Effector memory CD4-positive, alpha-beta T cell (primary cell): ENCODE measurements at regions not wholly inside any gene's neighbourhood (a gene's known extent, or its start where the extent isn't known, plus 50 kb on each side); places are given as distances from the start of the nearest gene placed in this dataset.

Experiments used
- DNase-seq, 3 donors: peaks; one replicate each; pipeline ENCODE4 v3.0.0-alpha.2; 2020
- H3K27ac ChIP-seq: 2 replicates; pipeline ENCODE4 v1.7.0; 2013; ENCODE audit warnings: mild to moderate bottlenecking, low read length, moderate library complexity; ENCODE audit not compliant: insufficient read depth, poor library complexity, severe bottlenecking
- H3K27me3 ChIP-seq: replicated peaks from 2 replicates; pipeline ENCODE4 v1.7.0; 2013; ENCODE audit warnings: mild to moderate bottlenecking, low read length; ENCODE audit not compliant: insufficient read depth, control insufficient read depth, poor library complexity, severe bottlenecking
- H3K36me3 ChIP-seq: 2 replicates; pipeline ENCODE4 v1.7.0; 2013; ENCODE audit warnings: mild to moderate bottlenecking, low read length, moderate library complexity; ENCODE audit not compliant: control insufficient read depth, insufficient read depth
- H3K4me1 ChIP-seq: 2 replicates; pipeline ENCODE4 v1.7.0; 2013; ENCODE audit warnings: low read length, mild to moderate bottlenecking; ENCODE audit not compliant: control insufficient read depth, insufficient read depth, poor library complexity, severe bottlenecking
- H3K4me3 ChIP-seq: 2 replicates; pipeline ENCODE4 v1.7.0; 2013; ENCODE audit warnings: low read length, low read depth, mild to moderate bottlenecking; ENCODE audit not compliant: insufficient read depth, poor library complexity, severe bottlenecking
- H3K9me3 ChIP-seq: 2 replicates; pipeline ENCODE4 v1.7.0; 2013; ENCODE audit warnings: mild to moderate bottlenecking, low read length, moderate library complexity; ENCODE audit not compliant: control insufficient read depth

DNA sequence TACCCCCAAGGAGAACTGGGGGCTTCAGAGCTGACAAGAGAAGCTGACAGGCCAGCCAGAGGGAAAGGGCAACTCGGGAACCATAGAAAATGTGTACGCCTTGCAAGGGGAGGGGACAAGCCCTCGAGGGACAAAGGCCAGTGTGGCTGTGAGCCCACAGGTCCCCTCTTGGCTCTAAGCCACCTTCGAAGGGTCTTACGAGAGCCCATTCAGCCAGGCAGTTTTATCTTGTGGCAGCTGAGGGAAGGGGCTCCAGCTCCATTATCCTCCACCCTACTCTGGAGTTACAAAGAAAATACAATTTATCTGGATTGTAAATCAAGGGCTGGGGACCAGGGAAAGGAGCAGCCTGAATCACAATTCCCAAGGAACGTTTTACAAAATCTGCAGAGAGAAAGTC, 159.5 kb upstream of the ZMIZ1 start:
- no peak for DNase-seq
- H3K9me3 ChIP-seq, result no peaks in the 10 kb centered on the region
- H3K27me3 ChIP-seq, result no peaks in the 10 kb centered on the region
- no peak overlapping the region for H3K27ac ChIP-seq
- no peaks in the 10 kb centered on the region for H3K4me1 ChIP-seq
- no peak overlapping the region for H3K4me3 ChIP-seq
- no peaks in the 10 kb centered on the region for H3K36me3 ChIP-seq

DNA sequence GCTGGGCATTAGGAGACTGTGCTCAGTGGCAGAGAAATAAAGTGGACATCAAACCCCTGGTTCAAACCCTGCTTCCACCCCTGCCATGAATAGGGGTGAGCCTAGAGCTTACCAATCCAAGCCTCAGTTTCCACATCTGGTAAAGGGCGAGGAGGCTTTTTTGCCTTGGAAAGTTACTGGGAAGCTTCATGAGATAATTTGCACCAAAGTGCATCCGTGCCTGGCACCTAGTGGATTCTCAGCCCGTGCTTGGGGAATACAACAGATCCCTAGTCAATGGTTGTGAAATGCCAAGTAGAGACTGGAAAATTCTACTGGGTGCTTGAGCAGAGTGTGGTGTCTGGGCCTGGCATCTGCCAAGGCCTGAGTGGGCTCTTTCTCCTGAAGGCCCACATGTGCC, 158.7 kb upstream of the ZMIZ1 start:
- Histone ChIP-seq H3K4me1 (no peaks in the 10 kb centered on the region), H3K27ac (no peak overlapping the region), H3K9me3 (no peaks in the 10 kb centered on the region), H3K4me3 (no peak overlapping the region), H3K27me3 (no peaks in the 10 kb centered on the region), H3K36me3 (no peaks in the 10 kb centered on the region)
- no peak for DNase-seq

DNA sequence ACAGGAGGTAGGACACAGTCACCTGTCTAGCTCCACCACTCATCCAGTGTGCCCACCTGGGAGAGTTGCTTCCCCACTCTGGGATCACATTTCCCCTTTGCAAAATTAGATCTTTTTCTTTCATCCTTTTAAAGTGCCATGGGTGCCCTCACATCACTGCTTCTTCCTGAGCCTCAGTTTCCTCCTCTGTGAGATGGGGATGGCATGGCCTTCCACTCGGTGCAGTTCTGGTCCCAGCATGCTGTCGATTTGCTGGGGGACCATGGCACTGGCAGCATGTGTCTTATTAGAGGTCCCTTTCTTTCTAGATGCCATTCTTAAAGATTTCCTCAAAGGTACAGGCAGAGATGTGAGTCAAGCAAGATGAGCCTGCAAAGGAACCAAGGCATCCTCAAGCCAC, 158.3 kb upstream of the ZMIZ1 start:
- Histone ChIP-seq H3K27me3 (no peaks in the 10 kb centered on the region), H3K36me3 (no peaks in the 10 kb centered on the region), H3K4me3 (no peak overlapping the region), H3K9me3 (no peaks in the 10 kb centered on the region), H3K4me1 (no peaks in the 10 kb centered on the region), H3K27ac (no peak overlapping the region)
- DNase-seq, result no peak

DNA sequence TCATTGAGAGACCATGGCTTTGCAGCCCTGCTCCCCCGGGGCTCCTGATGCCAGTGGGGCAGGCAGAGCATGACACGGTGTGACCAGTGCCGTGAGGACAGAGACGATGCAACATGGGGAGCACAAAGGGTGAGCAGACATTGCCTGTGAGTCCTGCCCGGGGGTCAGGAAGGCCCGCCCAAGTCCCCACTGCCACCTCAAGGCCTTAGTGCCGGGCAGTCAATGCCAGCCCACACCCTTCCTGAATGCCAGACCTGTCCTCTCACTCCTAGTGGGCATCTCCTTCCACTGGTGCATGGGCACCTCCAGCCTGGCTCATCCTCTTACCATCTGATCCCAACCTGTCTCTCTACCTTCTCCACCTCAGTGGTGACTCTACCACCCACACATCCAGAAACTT, 157.9 kb upstream of the ZMIZ1 start:
- Histone ChIP-seq H3K4me3 (no peak overlapping the region), H3K9me3 (no peaks in the 10 kb centered on the region), H3K27me3 (no peaks in the 10 kb centered on the region), H3K36me3 (no peaks in the 10 kb centered on the region), H3K4me1 (no peaks in the 10 kb centered on the region), H3K27ac (no peak overlapping the region)
- DNase-seq, result no peak

DNA sequence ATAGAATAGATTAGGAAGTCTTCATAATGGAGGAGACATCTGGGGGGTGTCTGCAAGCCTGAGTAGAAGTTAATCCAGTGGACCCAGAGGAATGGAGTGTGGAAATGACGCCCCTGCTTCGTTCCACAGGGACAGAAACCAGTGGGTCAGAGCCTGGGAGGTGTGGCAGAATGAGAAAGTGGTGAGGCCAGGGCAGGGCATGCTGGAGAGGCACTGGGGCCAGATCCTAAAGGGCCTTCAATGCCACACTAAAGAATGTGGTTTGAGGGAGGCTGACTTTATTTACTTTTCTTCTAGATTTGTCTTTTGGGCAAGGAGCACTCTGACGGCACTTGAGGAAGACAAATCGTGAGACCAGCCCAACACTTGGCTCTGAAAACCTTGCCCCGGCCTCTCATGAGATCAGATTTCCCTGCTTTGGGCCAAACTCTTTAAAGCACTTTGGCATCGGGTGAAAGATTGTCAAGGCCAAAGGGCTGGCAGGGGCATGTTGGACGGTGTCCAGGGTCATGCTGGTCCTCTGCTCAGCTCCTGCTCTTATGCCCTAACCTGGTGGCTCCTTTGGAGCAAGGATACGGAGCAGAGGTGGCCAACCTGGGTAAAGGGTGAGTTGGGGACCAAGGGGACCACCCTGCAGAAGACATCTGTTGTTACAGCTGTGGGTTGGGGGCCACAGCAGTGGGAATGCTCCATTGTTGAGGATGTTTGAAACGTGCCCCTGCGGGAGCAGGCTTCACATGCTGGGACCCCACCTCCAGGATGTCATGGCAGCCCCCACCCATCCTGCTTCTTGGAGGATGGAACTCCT, 157.0 kb upstream of the ZMIZ1 start:
- H3K36me3 ChIP-seq, result no peaks in the 10 kb centered on the region
- H3K27me3 ChIP-seq, result no peaks in the 10 kb centered on the region
- H3K27ac ChIP-seq, result no peak overlapping the region
- H3K4me1 ChIP-seq, result no peaks in the 10 kb centered on the region
- H3K4me3 ChIP-seq, result no peak overlapping the region
- H3K9me3 ChIP-seq, result no peaks in the 10 kb centered on the region
- DNase-seq, result no peak

DNA sequence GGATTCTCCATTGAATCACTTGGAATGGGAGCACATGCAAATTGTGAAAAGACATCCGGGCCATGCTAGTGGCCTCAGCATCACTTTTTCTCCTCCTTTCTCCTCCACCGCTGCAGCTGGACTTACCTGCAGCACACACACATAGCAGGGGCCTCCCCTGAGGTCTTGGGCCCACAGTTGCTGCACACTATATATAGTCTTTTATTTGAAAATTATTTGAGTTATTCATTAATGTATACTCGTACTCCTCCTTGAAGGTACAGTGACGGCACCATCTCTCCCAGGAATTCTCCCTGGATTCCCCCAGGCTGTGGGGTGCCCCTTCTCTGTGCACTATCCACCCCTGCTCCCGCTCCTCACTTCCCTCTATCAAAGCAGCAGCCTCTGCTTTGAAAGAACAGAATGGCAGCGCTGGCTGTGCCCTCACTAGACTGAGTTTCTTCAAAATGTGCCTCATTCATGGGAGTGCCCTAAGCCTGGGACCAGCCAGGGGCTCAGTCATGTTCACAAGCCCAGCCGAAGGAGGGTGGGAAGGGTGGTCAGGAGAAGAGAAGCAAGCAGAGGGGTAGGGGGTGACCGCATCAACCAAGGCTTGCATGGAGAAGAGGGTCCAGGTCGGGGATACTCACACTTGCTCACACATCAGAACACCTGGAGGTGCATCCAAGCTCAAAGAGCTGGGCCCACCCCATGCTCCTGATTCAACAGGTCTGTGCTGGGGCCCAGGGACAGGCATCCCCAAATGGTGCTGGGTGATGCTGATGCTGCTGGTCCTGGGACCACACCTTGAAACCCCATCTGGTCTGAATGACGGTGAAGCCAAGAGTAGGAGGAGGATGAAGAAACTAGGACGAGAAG, 156.2 kb upstream of the ZMIZ1 start:
- Histone ChIP-seq H3K27ac (no peak overlapping the region), H3K9me3 (no peaks in the 10 kb centered on the region), H3K4me3 (no peak overlapping the region), H3K4me1 (no peaks in the 10 kb centered on the region), H3K27me3 (no peaks in the 10 kb centered on the region), H3K36me3 (no peaks in the 10 kb centered on the region)
- no peak for DNase-seq

DNA sequence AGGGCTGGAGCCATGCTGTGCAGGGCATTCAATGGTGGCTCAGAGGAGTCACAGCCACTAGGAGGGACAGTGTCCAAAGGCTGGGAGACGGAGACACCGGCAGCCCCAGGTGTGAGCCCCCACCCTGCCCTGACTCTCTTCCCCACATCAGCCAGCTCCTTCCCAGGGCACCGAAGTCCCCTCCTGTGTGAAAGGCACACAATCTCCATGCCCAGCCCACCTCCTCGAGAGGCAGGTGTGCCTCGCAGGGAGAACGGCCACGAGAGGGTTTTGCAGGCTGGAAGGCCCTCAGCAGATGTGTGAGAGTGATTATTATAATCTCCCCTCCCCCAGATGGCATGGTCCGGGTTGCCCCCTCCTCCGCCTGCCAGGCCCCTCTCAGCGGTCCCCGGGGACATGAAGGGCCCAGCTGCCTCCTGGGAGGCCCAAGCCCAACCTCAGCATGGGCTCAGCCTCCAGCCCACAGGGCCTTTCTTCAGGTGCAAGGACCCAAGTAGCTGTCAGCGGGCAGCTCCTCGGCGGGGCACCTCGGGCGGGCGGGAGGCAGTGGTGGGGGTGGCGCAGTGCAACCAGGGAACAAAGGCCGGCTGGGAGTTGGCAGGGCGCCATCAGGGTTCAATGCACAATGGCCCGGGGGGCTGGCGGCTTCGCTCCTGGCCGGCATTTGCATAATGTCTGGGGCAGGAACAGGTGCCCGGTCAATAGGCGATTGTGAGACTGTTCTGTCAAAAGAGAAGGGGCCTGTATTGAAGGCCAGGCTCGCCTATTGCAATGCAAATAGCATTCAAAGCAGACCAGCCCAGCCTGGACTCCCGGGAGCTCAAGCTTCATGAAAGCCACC, 155.3 kb upstream of the ZMIZ1 start:
- no peaks in the 10 kb centered on the region for H3K27me3 ChIP-seq
- DNase-seq, result peak in 1 of 3 donors; percentile 2
- no peak overlapping the region for H3K27ac ChIP-seq
- H3K4me3 ChIP-seq, result no peak overlapping the region
- H3K4me1 ChIP-seq, result no peaks in the 10 kb centered on the region
- H3K36me3 ChIP-seq, result no peaks in the 10 kb centered on the region
- H3K9me3 ChIP-seq, result no peaks in the 10 kb centered on the region

DNA sequence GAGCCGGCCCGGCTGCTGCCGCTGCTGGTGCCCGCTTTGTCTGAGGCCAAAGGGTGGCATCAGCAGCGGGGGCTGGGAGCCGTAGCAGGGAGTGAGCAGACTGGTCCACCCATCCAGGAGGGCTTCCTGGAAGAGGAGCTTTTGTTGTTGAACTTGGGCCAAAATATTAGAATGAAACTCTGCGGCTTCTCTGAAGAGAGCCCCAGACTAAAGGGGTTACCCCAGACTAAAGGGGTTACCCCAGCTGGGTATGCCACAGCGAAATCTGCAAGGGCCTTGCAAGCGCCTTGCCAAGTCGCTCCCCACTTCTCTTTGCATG, 154.7 kb upstream of the ZMIZ1 start:
- DNase-seq, result no peak
- Histone ChIP-seq H3K4me3 (no peak overlapping the region), H3K4me1 (no peaks in the 10 kb centered on the region), H3K36me3 (no peaks in the 10 kb centered on the region), H3K9me3 (no peaks in the 10 kb centered on the region), H3K27ac (no peak overlapping the region), H3K27me3 (no peaks in the 10 kb centered on the region)

DNA sequence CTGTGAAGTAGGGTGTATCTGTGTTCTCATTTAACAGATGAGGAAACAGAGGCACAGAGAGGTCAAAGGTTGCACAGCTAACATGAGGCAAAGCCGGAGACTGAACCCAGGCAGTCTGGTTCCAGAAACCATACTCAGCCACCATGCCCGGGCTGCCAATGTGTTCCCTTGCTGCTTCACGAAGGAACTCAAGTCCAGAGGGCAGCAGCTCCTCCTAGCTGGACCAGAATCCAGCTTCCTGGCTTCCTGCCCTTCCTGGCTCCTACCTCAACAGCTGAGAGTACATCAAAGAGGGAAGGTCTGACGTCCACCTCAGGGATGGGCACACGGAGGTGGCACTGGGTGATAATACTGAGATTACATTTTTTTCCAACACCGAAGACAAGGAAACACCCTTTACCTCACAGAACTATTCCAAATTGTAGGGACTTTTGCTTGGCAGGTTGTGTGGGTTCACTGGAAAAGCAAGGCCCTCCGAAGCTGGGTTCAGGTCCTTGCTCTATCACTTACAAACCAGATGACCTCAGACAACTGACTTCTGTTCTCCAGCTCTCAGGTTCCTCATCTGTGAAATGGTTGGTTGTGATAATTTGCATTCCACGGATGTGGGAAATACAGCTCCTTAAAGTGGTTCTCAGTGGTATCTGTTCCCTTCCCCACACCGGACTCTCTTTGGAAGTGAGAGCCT, 154.1 kb upstream of the ZMIZ1 start:
- Histone ChIP-seq H3K27me3 (no peaks in the 10 kb centered on the region), H3K9me3 (no peaks in the 10 kb centered on the region), H3K4me3 (no peak overlapping the region), H3K4me1 (no peaks in the 10 kb centered on the region), H3K36me3 (no peaks in the 10 kb centered on the region), H3K27ac (no peak overlapping the region)
- no peak for DNase-seq
